SK-N-SH (cell line): ENCODE measurements at regions not wholly inside any gene's neighbourhood (a gene's known extent, or its start where the extent isn't known, plus 50 kb on each side); places are given as distances from the start of the nearest gene placed in this dataset.

Experiments
- CTCF ChIA-PET: fragments of 300-600, 350-600 bp; formaldehyde crosslinking; extraction: SDS; loops from one replicate; lab custom pipeline; 2021; lab: Yijun Ruan, JAX
- POLR2A ChIA-PET: fragments of 350-600 bp; sonication (Branson Sonifier 250); formaldehyde crosslinking; extraction: SDS; loops from one replicate; lab custom pipeline; 2020; ENCODE audit warnings: antibody characterized with exemption, inconsistent platforms; lab: Yijun Ruan, JAX
- DNase-seq: peaks from one replicate; pipeline ENCODE4 v3.0.0; 2012
- H2AFZ ChIP-seq: fragments of 200-600 bp; sonication (generic); 2 replicates; pipeline ENCODE4 v1.8.1; 2016; ENCODE audit warnings: antibody characterized with exemption, mild to moderate bottlenecking, low read depth
- H3F3A ChIP-seq: fragments of 200-600 bp; sonication (generic); replicated peaks from 2 replicates; pipeline ENCODE3; 2016; ENCODE audit warnings: antibody characterized with exemption, mild to moderate bottlenecking; ENCODE audit not compliant: insufficient read depth
- H3K27ac ChIP-seq, 2 experiments: fragments of 200-500 bp in 1 of 2; fragments of 200-600 bp in 1 of 2; sonication (Bioruptor generic) in 1 of 2; sonication (generic), shearing (Covaris generic) in 1 of 2; 2 replicates each; pipeline versions ENCODE4 v1.5.1 to v1.6.1; 2014 to 2016; ENCODE audit warnings: low read depth in 2 of 2, inconsistent platforms in 1 of 2, low read length in 1 of 2, mild to moderate bottlenecking in 1 of 2, mixed read lengths in 1 of 2
- H3K27me3 ChIP-seq: fragments of 200-600 bp; sonication (generic), shearing (Covaris generic); 2 replicates; pipeline ENCODE4 v1.6.1; 2016; ENCODE audit warnings: mixed run types; ENCODE audit not compliant: insufficient read depth
- H3K36me3 ChIP-seq, 2 experiments: fragments of 200-500 bp in 1 of 2; fragments of 200-600 bp in 1 of 2; sonication (Bioruptor generic) in 1 of 2; sonication (generic) in 1 of 2; replicated peaks in 1 of 2; 2 replicates each; pipeline versions ENCODE3 to v1.5.1; 2014 to 2016; ENCODE audit warnings: low read length in 1 of 2, mild to moderate bottlenecking in 1 of 2; ENCODE audit not compliant: insufficient read depth in 2 of 2, control insufficient read depth in 1 of 2
- H3K4me1 ChIP-seq, 2 experiments: fragments of 200-500 bp in 1 of 2; fragments of 200-600 bp in 1 of 2; sonication (Bioruptor generic) in 1 of 2; sonication (generic), shearing (Covaris generic) in 1 of 2; 2 replicates each; pipeline versions ENCODE4 v1.5.1 to v1.6.1; 2014 to 2016; ENCODE audit warnings: low read depth in 1 of 2, low read length in 1 of 2, mixed run types in 1 of 2; ENCODE audit not compliant: insufficient read depth in 2 of 2, control insufficient read depth in 1 of 2
- H3K4me2 ChIP-seq: fragments of 200-600 bp; sonication (generic), shearing (Covaris generic); 2 replicates; pipeline ENCODE4 v1.6.1; 2017; ENCODE audit warnings: mixed run types
- H3K4me3 ChIP-seq, 2 experiments: fragments of 200-500 bp in 1 of 2; fragments of 200-600 bp in 1 of 2; sonication (Bioruptor generic) in 1 of 2; sonication (generic), shearing (Covaris generic) in 1 of 2; 2 replicates each; pipeline versions ENCODE4 v1.5.1 to v1.8.1; 2014 to 2016; ENCODE audit warnings: low read depth in 2 of 2, inconsistent platforms in 1 of 2, low read length in 1 of 2, mild to moderate bottlenecking in 1 of 2, mixed read lengths in 1 of 2, moderate library complexity in 1 of 2
- H3K79me2 ChIP-seq: fragments of 200-600 bp; sonication (generic); 2 replicates; pipeline ENCODE4 v1.8.1; 2017; ENCODE audit warnings: mild to moderate bottlenecking; ENCODE audit not compliant: insufficient read depth
- H3K9ac ChIP-seq: fragments of 200-600 bp; sonication (generic); 2 replicates; pipeline ENCODE4 v1.6.1; 2017; ENCODE audit warnings: mixed run types
- H3K9me2 ChIP-seq: fragments of 200-600 bp; sonication (generic); 2 replicates; pipeline ENCODE4 v1.6.1; 2017; ENCODE audit warnings: mixed run types
- H3K9me3 ChIP-seq: fragments of 200-600 bp; sonication (generic); 2 replicates; pipeline ENCODE4 v1.6.1; 2017; ENCODE audit warnings: mixed run types, mild to moderate bottlenecking, moderate library complexity
- H4K20me1 ChIP-seq: fragments of 200-600 bp; sonication (generic); 2 replicates; pipeline ENCODE4 v1.6.1; 2017; ENCODE audit warnings: mild to moderate bottlenecking, mixed run types; ENCODE audit not compliant: insufficient read depth
- CTCF ChIP-seq: fragments of 200-600 bp; sonication (generic); IDR thresholded peaks from 2 replicates; pipeline ENCODE4 v1.6.1; 2017; ENCODE audit warnings: antibody characterized with exemption, mild to moderate bottlenecking, moderate library complexity
- ELF1 ChIP-seq: IDR thresholded peaks from 2 replicates; pipeline ENCODE4 v1.4.0; 2012
- EZH2phosphoT487 ChIP-seq: fragments of 200-600 bp; sonication (generic); IDR thresholded peaks from 2 replicates; pipeline ENCODE4 v1.6.1; 2017; ENCODE audit warnings: low read depth, mixed run types, mild to moderate bottlenecking, antibody characterized with exemption, moderate library complexity, borderline replicate concordance
- FOXM1 ChIP-seq: IDR thresholded peaks from 2 replicates; pipeline ENCODE4 v1.4.0; 2012; ENCODE audit warnings: low read depth, mild to moderate bottlenecking
- GABPA ChIP-seq: IDR thresholded peaks from 2 replicates; pipeline ENCODE4 v1.4.0; 2012; ENCODE audit warnings: low read depth, mild to moderate bottlenecking
- IRF3 ChIP-seq: fragments of 150-350 bp; IDR thresholded peaks from 2 replicates; pipeline ENCODE4 v1.6.1; 2016; ENCODE audit warnings: mild to moderate bottlenecking, low read depth, low read length
- JUND ChIP-seq: IDR thresholded peaks from 2 replicates; pipeline ENCODE4 v1.4.0; 2012
- PBX3 ChIP-seq: IDR thresholded peaks from 2 replicates; pipeline ENCODE4; 2012
- REST ChIP-seq: IDR thresholded peaks from 2 replicates; pipeline ENCODE4 v1.6.1; 2012; ENCODE audit warnings: mild to moderate bottlenecking, low read depth, low read length, moderate library complexity
- RXRA ChIP-seq: IDR thresholded peaks from 2 replicates; pipeline ENCODE4 v1.4.0; 2012; ENCODE audit warnings: low read depth, mild to moderate bottlenecking, borderline replicate concordance
- YY1 ChIP-seq: IDR thresholded peaks from 2 replicates; pipeline ENCODE4 v1.4.0; 2012; ENCODE audit warnings: low read depth, mild to moderate bottlenecking
- WGBS: methylation state at CpG from one replicate; pipeline ENCODE4 v1.1.6; 2017; ENCODE audit warnings: low lambda C conversion rate; 5-methylcytosine and 5-hydroxymethylcytosine counted together

- Histone ChIP-seq H3K4me2 (no peak overlapping the region), H3K27me3 (no peaks in the 10 kb centered on the region), H3F3A (peaks cover 14% of the 10 kb centered on the region), H4K20me1 (no peaks in the 10 kb centered on the region), H3K4me3 (no peak overlapping the region), H3K9ac (no peak overlapping the region), H3K36me3 (no peaks in the 10 kb centered on the region), H3K9me3 (no peaks in the 10 kb centered on the region), H3K27ac (no peak overlapping the region), H2AFZ (no peak overlapping the region), H3K4me1 (peaks cover 0 to 13% of the 10 kb centered on the region in 2 experiments; a peak in 1 of 4 replicates), H3K9me2 (no peaks in the 10 kb centered on the region), H3K79me2 (no peaks in the 10 kb centered on the region)
- no peak for DNase-seq
- 63% methylated on average over 5 of the region's 5 CpGs for WGBS
- CTCF ChIA-PET, result no interaction called here
- POLR2A ChIA-PET, result no interaction called here
- no peak for TF ChIP-seq RXRA
- TF ChIP-seq YY1, result no peak
- TF ChIP-seq REST, result no peak
- TF ChIP-seq JUND, result no peak
- no peak for TF ChIP-seq GABPA
- no peak for TF ChIP-seq EZH2phosphoT487
- no peak for TF ChIP-seq CTCF
- no peak for TF ChIP-seq ELF1
- no peak for TF ChIP-seq PBX3
- TF ChIP-seq IRF3, result no peak
- TF ChIP-seq FOXM1, result no peak
- TF ChIP-seq, all 33 proteins: peak for 0
Measured at GRCh38 chr5:159586921-159587320, 256.6 kb upstream of the IL12B start.
